Upper lobe of left lung (tissue), 6 donors: ENCODE measurements at regions not wholly inside any gene's neighbourhood (a gene's known extent, or its start where the extent isn't known, plus 50 kb on each side); places are given as distances from the start of the nearest gene placed in this dataset.

Source experiments
- ATAC-seq, 2 donors: fragments of 200-7000 bp; cut with Tn5 transposase; one replicate each; pipeline ENCODE4 v1.9.1; 2022; ENCODE audit warnings: mild to moderate bottlenecking in 2 of 2, moderate library complexity in 2 of 2; ENCODE audit not compliant: low FRiP score in 2 of 2
- DNase-seq, 2 donors: peaks; one replicate each; pipeline ENCODE4 v3.0.0-alpha.2; 2019 to 2020
- H3K27ac ChIP-seq, 4 donors: fragments of 200-600 bp; sonication (generic); one replicate each; pipeline ENCODE4 v1.5.1; 2016 to 2019
- H3K27me3 ChIP-seq, 4 donors: fragments of 200-600 bp; sonication (generic); one replicate each; pipeline ENCODE4 v1.5.1; 2017 to 2019
- H3K36me3 ChIP-seq, 4 donors: fragments of 200-600 bp; sonication (generic); one replicate each; pipeline ENCODE4 v1.5.1; 2016 to 2019
- H3K4me1 ChIP-seq, 4 donors: fragments of 200-600 bp; sonication (generic); one replicate each; pipeline ENCODE4 v1.5.1; 2018 to 2019
- H3K4me3 ChIP-seq, 4 donors: fragments of 200-600 bp; sonication (generic); one replicate each; pipeline ENCODE4 v1.5.1; 2017 to 2019; ENCODE audit warnings: mild to moderate bottlenecking in 2 of 4, moderate library complexity in 1 of 4
- H3K9me3 ChIP-seq, 4 donors: fragments of 200-600 bp; sonication (generic); one replicate each; pipeline ENCODE4 v1.5.1; 2018 to 2019
- CTCF ChIP-seq, 6 experiments: fragments of 450-650 bp in 4 of 6; fragments of 200-600 bp in 2 of 6; sonication (generic) in 2 of 6; IDR thresholded peaks; one replicate each; pipeline ENCODE4 v1.5.1; 2016 to 2019; ENCODE audit warnings: antibody characterized with exemption in 6 of 6
- EP300 ChIP-seq, 4 donors: sonication (generic); formaldehyde crosslinking; IDR thresholded peaks; one replicate each; pipeline ENCODE4 v1.5.1; 2017; ENCODE audit warnings: antibody characterized with exemption in 4 of 4, control low read depth in 2 of 4
- POLR2A ChIP-seq, 4 donors: fragments of 450-650 bp; IDR thresholded peaks; one replicate each; pipeline ENCODE4 v1.5.1; 2016 to 2017; ENCODE audit warnings: antibody characterized with exemption in 4 of 4, mild to moderate bottlenecking in 2 of 4
- POLR2AphosphoS5 ChIP-seq, 2 donors: sonication (generic); formaldehyde crosslinking; IDR thresholded peaks; one replicate each; pipeline ENCODE4 v1.5.1; 2017; ENCODE audit warnings: antibody characterized with exemption in 2 of 2
- WGBS, 2 donors: methylation state at CpG; one replicate each; pipeline ENCODE4 v1.1.5; 2017 to 2018; 5-methylcytosine and 5-hydroxymethylcytosine counted together
- small RNA-seq, 4 donors: library from RNA; depleted of rRNA; stranded (forward); fragments of <200 nt; gene quantifications; one replicate each; pipeline ENCODE3, GENCODE V24; 2016
- donor health status: DM: no; HTN: no; CAD: no; lungs with moderate emphysema.
- donor health status: DM: no; HTN: yes; CAD: no; lungs with severe emphysema.

- ATAC-seq, result peak; percentile 11 to 77
- WGBS, 2 donors, result 39 to 56% methylated on average over 3 of the region's 3 CpGs
- H3K27ac ChIP-seq, result no peak overlapping the region
Measured at GRCh38 chr13:31970231-31970930, 61.2 kb upstream of the FRY start.

DNA sequence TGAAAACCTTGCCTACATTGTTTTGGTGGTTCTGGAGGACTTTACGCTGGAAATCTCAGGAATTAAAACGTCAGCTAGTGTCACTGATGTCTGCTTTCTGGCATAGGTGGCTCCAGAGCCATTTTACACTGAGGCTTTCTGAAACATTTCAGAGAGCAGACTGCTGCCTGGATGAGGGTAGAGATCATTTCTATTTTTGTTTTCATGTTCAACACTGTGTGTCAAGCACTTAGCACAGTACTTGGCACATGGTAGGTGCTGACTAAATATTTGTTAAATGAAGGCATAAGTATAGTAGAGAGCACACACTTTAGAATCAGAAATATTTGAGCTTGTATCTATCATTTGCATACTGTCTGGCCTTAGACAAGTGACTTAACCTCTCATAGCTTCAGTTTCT, 59.1 kb upstream of the FRY start:
- no peaks in the 10 kb centered on the region for H3K9me3 ChIP-seq
- 82 to 91% methylated on average over 2 of the region's 2 CpGs for WGBS, 2 donors
- H3K4me3 ChIP-seq, result no peak overlapping the region
- no peak overlapping the region for H3K27ac ChIP-seq
- H3K36me3 ChIP-seq, result no peaks in the 10 kb centered on the region
- TF ChIP-seq POLR2A (IDR thresholded peaks at IDR 0.05) (no peak), CTCF (IDR thresholded peaks at IDR 0.05) (no peak), EP300 (IDR thresholded peaks at IDR 0.05) (no peak), POLR2AphosphoS5 (IDR thresholded peaks at IDR 0.05) (no peak)
- DNase-seq (no peak), ATAC-seq (no peak)
- peaks cover 0 to 2% (median 0%) of the 10 kb centered on the region in 4 donors for H3K4me1 ChIP-seq
- H3K27me3 ChIP-seq, result no peaks in the 10 kb centered on the region

More at GRCh38 chr13:31970231-31970930, 61.2 kb upstream of the FRY start:
- no peak for DNase-seq
- TF ChIP-seq POLR2AphosphoS5 (IDR thresholded peaks at IDR 0.05) (no peak), CTCF (IDR thresholded peaks at IDR 0.05) (no peak), POLR2A (IDR thresholded peaks at IDR 0.05) (no peak), EP300 (IDR thresholded peaks at IDR 0.05) (no peak)
- H3K9me3 ChIP-seq, result no peaks in the 10 kb centered on the region
- peaks cover 6 to 10% (median 8%) of the 10 kb centered on the region in 4 donors for H3K4me1 ChIP-seq
- no peaks in the 10 kb centered on the region for H3K27me3 ChIP-seq
- H3K36me3 ChIP-seq, result no peaks in the 10 kb centered on the region
- no peak overlapping the region for H3K4me3 ChIP-seq

DNA sequence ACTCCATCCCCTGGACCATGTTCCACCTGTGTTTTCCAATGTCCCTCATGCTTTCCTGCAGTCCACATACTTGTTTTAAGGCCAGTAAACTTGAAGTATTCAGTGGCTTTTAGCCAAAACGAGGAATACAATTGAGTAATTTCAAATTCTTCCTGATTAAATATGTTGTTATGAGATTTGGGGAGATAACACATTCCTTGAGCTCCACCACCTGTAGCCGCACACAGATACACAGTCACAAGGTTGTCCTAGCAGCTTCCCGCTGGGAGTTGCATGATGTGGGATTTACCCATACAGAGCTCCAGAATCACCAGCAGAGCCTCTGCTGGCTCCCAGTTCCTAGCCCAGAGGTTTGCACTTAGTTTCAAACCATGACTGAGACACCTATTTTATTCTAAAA, 53.6 kb upstream of the FRY start:
- WGBS, 2 donors, result 66 to 88% methylated on average over 3 of the region's 3 CpGs
- ATAC-seq, result no peak

GRCh38 chr13:31980830-31981229, 50.7 kb upstream of the FRY start:
- no peak overlapping the region for H3K27ac ChIP-seq
- H3K4me1 ChIP-seq, result peaks cover 0 to 6% (median 0%) of the 10 kb centered on the region in 4 donors
- ATAC-seq, result no peak
- TF ChIP-seq CTCF (IDR thresholded peaks at IDR 0.05) (no peak), POLR2AphosphoS5 (IDR thresholded peaks at IDR 0.05) (no peak), EP300 (IDR thresholded peaks at IDR 0.05) (no peak), POLR2A (IDR thresholded peaks at IDR 0.05) (no peak)
- 89 to 93% methylated on average over 1 of the region's 1 CpG for WGBS, 2 donors
- no peaks in the 10 kb centered on the region for H3K9me3 ChIP-seq
- DNase-seq, result no peak
- H3K4me3 ChIP-seq, result no peak overlapping the region
- no peaks in the 10 kb centered on the region for H3K27me3 ChIP-seq
- H3K36me3 ChIP-seq, result no peaks in the 10 kb centered on the region

More for the DNA sequence above, 53.6 kb upstream of the FRY start:
- Histone ChIP-seq H3K36me3 (no peaks in the 10 kb centered on the region), H3K27ac (no peak overlapping the region), H3K9me3 (no peaks in the 10 kb centered on the region), H3K4me1 (peaks cover 0 to 6% (median 0%) of the 10 kb centered on the region in 4 donors), H3K27me3 (no peaks in the 10 kb centered on the region), H3K4me3 (no peak overlapping the region)
- DNase-seq, result no peak
- no peak for TF ChIP-seq CTCF (IDR thresholded peaks at IDR 0.05)
- no peak for TF ChIP-seq POLR2A (IDR thresholded peaks at IDR 0.05)

Small RNA genes lying in the stretch of these regions (small RNA-seq; reads per million reads assigned to genes)
- gene RF00017, result 0 reads per million in 4 donors
